Fibroblast of lung (primary cell): ENCODE measurements at regions not wholly inside any gene's neighbourhood (a gene's known extent, or its start where the extent isn't known, plus 50 kb on each side); places are given as distances from the start of the nearest gene placed in this dataset.

Experiments
- DNase-seq, 2 donors: peaks; one replicate each; pipeline versions ENCODE4 v3.0.0 to v3.0.0-alpha.2; 2010; ENCODE audit warnings: low read depth in 2 of 2
- H2AFZ ChIP-seq: 2 replicates; pipeline ENCODE4 v1.5.1; 2012; ENCODE audit warnings: low read length, control low read depth, inconsistent platforms
- H3K27ac ChIP-seq: 2 replicates; pipeline ENCODE4 v1.5.1; 2011; ENCODE audit warnings: low read length, control low read depth; ENCODE audit not compliant: insufficient read depth
- H3K27me3 ChIP-seq: 2 replicates; pipeline ENCODE4 v1.5.1; 2011; ENCODE audit warnings: mild to moderate bottlenecking, low read length; ENCODE audit not compliant: control insufficient read depth, insufficient read depth
- H3K36me3 ChIP-seq: 2 replicates; pipeline ENCODE4 v1.5.1; 2011; ENCODE audit warnings: low read length; ENCODE audit not compliant: control insufficient read depth, insufficient read depth
- H3K4me1 ChIP-seq: 2 replicates; pipeline ENCODE4 v1.5.1; 2011; ENCODE audit warnings: low read length; ENCODE audit not compliant: control insufficient read depth, insufficient read depth; ENCODE audit errors: extremely low read depth
- H3K4me2 ChIP-seq: 2 replicates; pipeline ENCODE4 v1.5.1; 2011; ENCODE audit warnings: low read length, control low read depth; ENCODE audit not compliant: insufficient read depth; ENCODE audit errors: extremely low read depth
- H3K4me3 ChIP-seq, 4 experiments: fragments of 200-600 bp in 1 of 4; sonication (generic) in 1 of 4; replicated peaks in 1 of 4; 2 replicates each; pipeline ENCODE4 v1.5.1; 2011 to 2016; ENCODE audit warnings: low read length in 4 of 4, low read depth in 3 of 4, mild to moderate bottlenecking in 3 of 4, control low read depth in 2 of 4, inconsistent platforms in 1 of 4, mixed read lengths in 1 of 4; ENCODE audit not compliant: insufficient read depth in 1 of 4; ENCODE audit errors: control extremely low read depth in 1 of 4
- H3K79me2 ChIP-seq: 2 replicates; pipeline ENCODE4 v1.5.1; 2012; ENCODE audit warnings: mild to moderate bottlenecking, low read length, inconsistent platforms; ENCODE audit not compliant: control insufficient read depth, insufficient read depth
- H3K9ac ChIP-seq: 2 replicates; pipeline ENCODE4 v1.5.1; 2011; ENCODE audit warnings: mild to moderate bottlenecking, low read length, control low read depth; ENCODE audit not compliant: insufficient read depth
- H3K9me3 ChIP-seq: 2 replicates; pipeline ENCODE4 v1.5.1; 2012; ENCODE audit warnings: low read depth, low read length; ENCODE audit not compliant: control insufficient read depth, insufficient read depth
- H4K20me1 ChIP-seq: 2 replicates; pipeline ENCODE4 v1.5.1; 2011; ENCODE audit warnings: low read length; ENCODE audit not compliant: control insufficient read depth, insufficient read depth; ENCODE audit errors: extremely low read depth
- CTCF ChIP-seq, 2 donors: IDR thresholded peaks in 1 of 2; conservative IDR thresholded peaks in 1 of 2; 1 replicate in 1 of 2; 2 replicates in 1 of 2; pipeline ENCODE4 v1.5.1; 2011 to 2012; ENCODE audit warnings: low read length in 2 of 2, control low read depth in 1 of 2, inconsistent platforms in 1 of 2, low read depth in 1 of 2, mild to moderate bottlenecking in 1 of 2
- EZH2 ChIP-seq: IDR thresholded peaks from 2 replicates; pipeline ENCODE4 v1.5.1; 2012; ENCODE audit warnings: low read length, control low read depth, mild to moderate bottlenecking; ENCODE audit errors: missing control alignments

- no peak overlapping the region for H3K9ac ChIP-seq
- no peak overlapping the region for H3K4me3 ChIP-seq
- H3K79me2 ChIP-seq = no peaks in the 10 kb centered on the region
- H2AFZ ChIP-seq = no peak overlapping the region
- no peaks in the 10 kb centered on the region for H3K27me3 ChIP-seq
- H3K27ac ChIP-seq = no peak overlapping the region
- no peaks in the 10 kb centered on the region for H3K9me3 ChIP-seq
- no peaks in the 10 kb centered on the region for H4K20me1 ChIP-seq
- TF ChIP-seq EZH2 = no peak
- TF ChIP-seq CTCF (conservative IDR thresholded peaks at IDR 0.05 in 1 of 2, IDR thresholded peaks at IDR 0.05 in 1 of 2; ENCODE audit: low read depth in 1 of 2, low read length in 2 of 2) = no peak
- peak in 1 of 2 donors; percentile 2 for DNase-seq
- no peaks in the 10 kb centered on the region for H3K4me1 ChIP-seq
- H3K36me3 ChIP-seq = no peaks in the 10 kb centered on the region
- H3K4me2 ChIP-seq = no peak overlapping the region
These were observed 466.4 kb downstream of the DMRTA1 start for GRCh38 chr9:22913026-22913425.

DNA sequence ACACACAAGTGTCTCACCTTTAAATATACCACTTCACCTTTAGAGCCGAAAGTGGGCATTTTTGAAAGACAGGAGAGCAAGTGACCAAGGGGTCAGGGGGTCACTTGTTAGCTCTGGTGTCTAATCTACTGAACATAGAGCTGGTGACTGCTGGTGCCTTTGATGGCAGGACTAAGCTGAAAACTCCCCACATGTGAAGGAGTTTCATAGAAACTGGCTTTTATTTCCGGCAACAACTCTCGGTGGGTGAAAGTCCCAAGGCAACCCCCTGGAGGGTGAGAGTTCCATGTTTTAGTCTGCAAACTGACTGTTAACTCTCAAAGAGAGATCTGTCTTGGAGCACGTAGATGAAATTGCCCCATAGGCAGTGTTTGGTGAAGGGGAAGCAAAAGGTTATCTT is 466.9 kb downstream of the DMRTA1 start:
- TF ChIP-seq EZH2 (no peak), CTCF (conservative IDR thresholded peaks at IDR 0.05 in 1 of 2, IDR thresholded peaks at IDR 0.05 in 1 of 2; ENCODE audit: low read depth in 1 of 2, low read length in 2 of 2) (no peak)
- DNase-seq = no peak
- no peak overlapping the region for H3K4me2 ChIP-seq
- H3K9ac ChIP-seq = no peak overlapping the region
- no peaks in the 10 kb centered on the region for H3K27me3 ChIP-seq
- no peak overlapping the region for H3K4me3 ChIP-seq
- H3K79me2 ChIP-seq = no peaks in the 10 kb centered on the region
- no peaks in the 10 kb centered on the region for H3K9me3 ChIP-seq
- no peak overlapping the region for H3K27ac ChIP-seq
- no peaks in the 10 kb centered on the region for H4K20me1 ChIP-seq
- no peaks in the 10 kb centered on the region for H3K4me1 ChIP-seq
- H2AFZ ChIP-seq = no peak overlapping the region
- no peaks in the 10 kb centered on the region for H3K36me3 ChIP-seq

DNA sequence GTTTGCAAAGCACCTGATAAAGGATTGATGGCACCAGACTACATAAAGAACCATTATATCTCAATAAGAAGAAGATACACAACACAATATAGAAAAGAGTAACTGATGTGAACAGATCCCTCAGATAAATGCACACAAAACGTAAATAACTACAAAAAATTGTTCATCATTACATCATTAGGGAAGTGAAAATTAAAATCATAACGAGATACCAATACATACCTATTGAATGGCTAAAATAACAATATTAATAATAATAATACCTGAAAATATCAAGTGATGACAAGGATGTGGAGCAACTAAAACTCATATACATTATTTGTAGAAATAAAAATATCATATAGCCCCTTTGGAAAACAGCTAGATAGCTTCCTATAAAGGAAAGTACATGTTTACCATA is 469.5 kb downstream of the DMRTA1 start:
- no peak overlapping the region for H3K4me3 ChIP-seq
- no peaks in the 10 kb centered on the region for H4K20me1 ChIP-seq
- no peak for TF ChIP-seq EZH2
- TF ChIP-seq CTCF (conservative IDR thresholded peaks at IDR 0.05 in 1 of 2, IDR thresholded peaks at IDR 0.05 in 1 of 2; ENCODE audit: low read depth in 1 of 2, low read length in 2 of 2) = no peak
- no peak overlapping the region for H3K9ac ChIP-seq
- no peak for DNase-seq
- H3K27ac ChIP-seq = no peak overlapping the region
- H3K79me2 ChIP-seq = no peaks in the 10 kb centered on the region
- no peak overlapping the region for H3K4me2 ChIP-seq
- H3K36me3 ChIP-seq = no peaks in the 10 kb centered on the region
- no peaks in the 10 kb centered on the region for H3K9me3 ChIP-seq
- no peaks in the 10 kb centered on the region for H3K4me1 ChIP-seq
- no peak overlapping the region for H2AFZ ChIP-seq
- H3K27me3 ChIP-seq = no peaks in the 10 kb centered on the region
